Body of pancreas (tissue), 4 donors: ENCODE measurements at regions not wholly inside any gene's neighbourhood (a gene's known extent, or its start where the extent isn't known, plus 50 kb on each side); places are given as distances from the start of the nearest gene placed in this dataset.
"Not testable (repeated sequence)": the region's sequence is repeated elsewhere in the genome, so short reads cannot be mapped to it uniquely, and the experiment has no call there.

Experiments used
- CTCF ChIP-seq, 7 experiments: fragments of 450-650 bp in 4 of 7; fragments of 200-600 bp in 3 of 7; sonication (generic) in 3 of 7; IDR thresholded peaks; one replicate each; pipeline ENCODE4 v1.5.1; 2016 to 2019; ENCODE audit warnings: antibody characterized with exemption in 7 of 7
- POLR2A ChIP-seq, 3 donors: fragments of 450-650 bp; IDR thresholded peaks; one replicate each; pipeline ENCODE4 v1.6.1; 2016; ENCODE audit warnings: antibody characterized with exemption in 3 of 3, mild to moderate bottlenecking in 2 of 3

DNA sequence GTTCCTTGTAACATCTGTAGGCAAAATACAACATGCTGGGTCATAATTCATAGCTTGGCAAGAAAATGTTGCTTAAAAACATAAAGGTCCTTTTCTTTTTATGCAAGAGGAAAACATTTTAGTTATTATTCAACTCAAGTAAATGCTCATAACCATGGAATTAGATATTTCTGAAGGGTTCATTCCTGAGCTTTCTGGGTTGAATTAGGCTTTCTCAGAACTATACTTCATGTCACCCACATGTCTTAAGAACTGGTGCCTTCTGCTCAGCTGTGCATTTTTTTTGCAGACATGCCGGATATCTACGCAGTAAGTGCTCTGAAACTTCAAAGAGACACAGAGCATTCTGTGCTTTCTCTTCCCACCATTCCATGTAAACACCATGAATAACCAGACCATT, 571.4 kb downstream of the TTLL7 start:
- not testable (repeated sequence) for TF ChIP-seq CTCF, POLR2A (IDR thresholded peaks at IDR 0.05)
